IPS-18a (cell line): ENCODE measurements at regions not wholly inside any gene's neighbourhood (a gene's known extent, or its start where the extent isn't known, plus 50 kb on each side); places are given as distances from the start of the nearest gene placed in this dataset.
"Not testable (repeated sequence)": the region's sequence is repeated elsewhere in the genome, so short reads cannot be mapped to it uniquely, and the experiment has no call there.

ENCODE experiments used
- H3K27ac ChIP-seq: one replicate; pipeline ENCODE4 v1.5.1; 2013; ENCODE audit warnings: low read length
- H3K27me3 ChIP-seq: one replicate; pipeline ENCODE4 v1.6.1; 2013; ENCODE audit warnings: mild to moderate bottlenecking, low read length; ENCODE audit not compliant: control insufficient read depth, insufficient read depth
- H3K36me3 ChIP-seq: one replicate; pipeline ENCODE4 v1.6.1; 2013; ENCODE audit warnings: low read depth, low read length; ENCODE audit not compliant: control insufficient read depth
- H3K4me1 ChIP-seq: one replicate; pipeline ENCODE4 v1.6.1; 2013; ENCODE audit warnings: low read depth, low read length; ENCODE audit not compliant: control insufficient read depth
- H3K4me3 ChIP-seq: one replicate; pipeline ENCODE4 v1.5.1; 2013; ENCODE audit warnings: low read length
- H3K9ac ChIP-seq: one replicate; pipeline ENCODE4 v1.6.1; 2013; ENCODE audit warnings: mild to moderate bottlenecking, low read length, moderate library complexity
- H3K9me3 ChIP-seq: one replicate; pipeline ENCODE4 v1.6.1; 2013; ENCODE audit warnings: low read depth, low read length; ENCODE audit not compliant: control insufficient read depth

- no peak overlapping the region for H3K9ac ChIP-seq
- no peaks in the 10 kb centered on the region for H3K9me3 ChIP-seq
- H3K27ac ChIP-seq, result no peak overlapping the region
- no peaks in the 10 kb centered on the region for H3K27me3 ChIP-seq
- no peaks in the 10 kb centered on the region for H3K4me1 ChIP-seq
- no peak overlapping the region for H3K4me3 ChIP-seq
- no peaks in the 10 kb centered on the region for H3K36me3 ChIP-seq
Measured at GRCh38 chr18:78427081-78427480, 552.5 kb upstream of the SALL3 start.

GRCh38 chr18:78429127-78430108, 550.2 kb upstream of the SALL3 start:
- Histone ChIP-seq H3K9me3 (no peaks in the 10 kb centered on the region), H3K4me3 (no peak overlapping the region), H3K27ac (no peak overlapping the region), H3K4me1 (no peaks in the 10 kb centered on the region), H3K27me3 (no peaks in the 10 kb centered on the region), H3K9ac (no peak overlapping the region), H3K36me3 (no peaks in the 10 kb centered on the region)

GRCh38 chr18:78430131-78430758, 549.4 kb upstream of the SALL3 start:
- Histone ChIP-seq H3K27ac (no peak overlapping the region), H3K9ac (no peak overlapping the region), H3K4me1 (no peaks in the 10 kb centered on the region), H3K36me3 (no peaks in the 10 kb centered on the region), H3K4me3 (no peak overlapping the region), H3K27me3 (no peaks in the 10 kb centered on the region), H3K9me3 (no peaks in the 10 kb centered on the region)

- Histone ChIP-seq H3K4me3 (no peak overlapping the region), H3K9ac (no peak overlapping the region), H3K27ac (no peak overlapping the region), H3K9me3 (no peaks in the 10 kb centered on the region), H3K36me3 (no peaks in the 10 kb centered on the region), H3K27me3 (no peaks in the 10 kb centered on the region), H3K4me1 (no peaks in the 10 kb centered on the region)
Measured at GRCh38 chr18:78431606-78432005, 548.0 kb upstream of the SALL3 start.

- no peaks in the 10 kb centered on the region for H3K9me3 ChIP-seq
- H3K27ac ChIP-seq, result no peak overlapping the region
- H3K9ac ChIP-seq, result no peak overlapping the region
- H3K4me3 ChIP-seq, result no peak overlapping the region
- H3K36me3 ChIP-seq, result no peaks in the 10 kb centered on the region
- H3K4me1 ChIP-seq, result no peaks in the 10 kb centered on the region
- no peaks in the 10 kb centered on the region for H3K27me3 ChIP-seq
Measured at GRCh38 chr18:78433562-78433961, 546.1 kb upstream of the SALL3 start.

- H3K27ac ChIP-seq, result no peak overlapping the region
- H3K27me3 ChIP-seq, result no peaks in the 10 kb centered on the region
- no peaks in the 10 kb centered on the region for H3K4me1 ChIP-seq
- H3K9ac ChIP-seq, result no peak overlapping the region
- H3K36me3 ChIP-seq, result no peaks in the 10 kb centered on the region
- H3K4me3 ChIP-seq, result no peak overlapping the region
- no peaks in the 10 kb centered on the region for H3K9me3 ChIP-seq
Measured at GRCh38 chr18:78436110-78436509, 543.5 kb upstream of the SALL3 start.

GRCh38 chr18:78438235-78438634, 541.4 kb upstream of the SALL3 start:
- H3K27me3 ChIP-seq, H3K4me3 ChIP-seq, H3K36me3 ChIP-seq, H3K9ac ChIP-seq, H3K9me3 ChIP-seq, H3K4me1 ChIP-seq, H3K27ac ChIP-seq: not testable (repeated sequence)

GRCh38 chr18:78445880-78446279, 533.7 kb upstream of the SALL3 start:
- Histone ChIP-seq H3K27ac (no peak overlapping the region), H3K27me3 (no peaks in the 10 kb centered on the region), H3K36me3 (no peaks in the 10 kb centered on the region), H3K9me3 (no peaks in the 10 kb centered on the region), H3K4me1 (no peaks in the 10 kb centered on the region), H3K4me3 (no peak overlapping the region), H3K9ac (no peak overlapping the region)

GRCh38 chr18:78447211-78447610, 532.4 kb upstream of the SALL3 start:
- Histone ChIP-seq H3K4me1 (no peaks in the 10 kb centered on the region), H3K27me3 (no peaks in the 10 kb centered on the region), H3K9me3 (no peaks in the 10 kb centered on the region), H3K4me3 (no peak overlapping the region), H3K27ac (no peak overlapping the region), H3K9ac (no peak overlapping the region), H3K36me3 (no peaks in the 10 kb centered on the region)

GRCh38 chr18:78448106-78448505, 531.5 kb upstream of the SALL3 start:
- Histone ChIP-seq H3K9ac (no peak overlapping the region), H3K4me3 (no peak overlapping the region), H3K4me1 (no peaks in the 10 kb centered on the region), H3K9me3 (no peaks in the 10 kb centered on the region), H3K27me3 (no peaks in the 10 kb centered on the region), H3K27ac (no peak overlapping the region), H3K36me3 (no peaks in the 10 kb centered on the region)

- no peaks in the 10 kb centered on the region for H3K36me3 ChIP-seq
- H3K4me1 ChIP-seq, result no peaks in the 10 kb centered on the region
Measured at GRCh38 chr18:78448591-78448990, 531.0 kb upstream of the SALL3 start.

GRCh38 chr18:78454221-78454620, 525.4 kb upstream of the SALL3 start:
- Histone ChIP-seq H3K9ac (no peak overlapping the region), H3K4me3 (no peak overlapping the region), H3K27ac (no peak overlapping the region), H3K4me1 (no peaks in the 10 kb centered on the region), H3K9me3 (no peaks in the 10 kb centered on the region), H3K36me3 (no peaks in the 10 kb centered on the region), H3K27me3 (no peaks in the 10 kb centered on the region)

More at GRCh38 chr18:78448591-78448990, 531.0 kb upstream of the SALL3 start:
- no peak overlapping the region for H3K9ac ChIP-seq
- no peak overlapping the region for H3K27ac ChIP-seq
- H3K9me3 ChIP-seq, result no peaks in the 10 kb centered on the region
- no peak overlapping the region for H3K4me3 ChIP-seq
- no peaks in the 10 kb centered on the region for H3K27me3 ChIP-seq
